Thoracic aorta (tissue), 2 donors: ENCODE measurements at regions not wholly inside any gene's neighbourhood (a gene's known extent, or its start where the extent isn't known, plus 50 kb on each side); places are given as distances from the start of the nearest gene placed in this dataset.

Source experiments
- ATAC-seq: fragments of 150-250 bp; one replicate; pipeline ENCODE4 v1.8.0; 2017; ENCODE audit warnings: low read depth; ENCODE audit not compliant: insufficient number of reproducible peaks, low FRiP score
- DNase-seq: peaks from one replicate; pipeline ENCODE4 v3.0.0-alpha.2; 2020; ENCODE audit warnings: low spot score
- H3K27ac ChIP-seq, 2 donors: fragments of 200-600 bp; sonication (generic); 1 replicate in 1 of 2; 2 replicates in 1 of 2; pipeline ENCODE4 v1.5.1; 2016; ENCODE audit warnings: mild to moderate bottlenecking in 2 of 2, moderate library complexity in 2 of 2
- H3K27me3 ChIP-seq: fragments of 200-600 bp; sonication (generic); replicated peaks from 2 replicates; pipeline ENCODE4 v1.6.0; 2016; ENCODE audit warnings: mild to moderate bottlenecking; ENCODE audit not compliant: insufficient read depth
- H3K36me3 ChIP-seq: fragments of 200-600 bp; sonication (generic); one replicate; pipeline ENCODE4 v1.5.1; 2016
- H3K4me1 ChIP-seq, 2 donors: fragments of 200-600 bp; sonication (generic); 1 replicate in 1 of 2; 2 replicates in 1 of 2; pipeline versions ENCODE4 v1.5.1 to v1.6.0; 2016; ENCODE audit warnings: low read depth in 2 of 2, mild to moderate bottlenecking in 1 of 2; ENCODE audit not compliant: control insufficient read depth in 1 of 2
- H3K4me3 ChIP-seq: fragments of 200-600 bp; sonication (generic); 2 replicates; pipeline ENCODE4 v1.5.1; 2016; ENCODE audit warnings: mild to moderate bottlenecking
- H3K9me3 ChIP-seq: fragments of 200-600 bp; sonication (generic); 2 replicates; pipeline ENCODE4 v1.5.1; 2016
- CTCF ChIP-seq: fragments of 200-600 bp; sonication (generic); IDR thresholded peaks from one replicate; pipeline ENCODE4 v1.5.1; 2019; ENCODE audit warnings: antibody characterized with exemption

- TF ChIP-seq CTCF, result no peak
- no peak for ATAC-seq
- H3K9me3 ChIP-seq, result no peaks in the 10 kb centered on the region
Observed at GRCh38 chr15:98397419-98397818, 250.9 kb upstream of the IGF1R start.

DNA sequence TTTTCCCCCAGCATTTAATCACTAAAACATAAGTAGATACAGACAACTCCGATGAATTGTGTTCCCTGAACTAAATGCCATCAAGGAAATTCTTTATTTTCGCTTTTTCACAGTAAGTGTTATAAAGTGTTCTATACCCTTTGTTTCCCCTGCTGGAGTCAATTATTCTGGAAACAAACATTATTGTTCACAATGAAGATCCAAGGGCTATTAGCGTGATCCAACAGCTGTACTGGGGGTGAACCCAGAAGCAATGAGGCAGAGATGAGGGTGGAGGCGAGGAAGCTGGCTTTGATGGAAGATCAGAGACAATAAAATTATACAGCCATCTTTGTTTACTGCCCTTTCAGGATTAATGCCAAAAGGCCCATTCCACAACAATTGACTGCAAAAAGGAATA, 250.3 kb upstream of the IGF1R start:
- no peaks in the 10 kb centered on the region for H3K9me3 ChIP-seq
- ATAC-seq (no peak), DNase-seq (no peak)
- H3K27me3 ChIP-seq, result no peaks in the 10 kb centered on the region
- H3K36me3 ChIP-seq, result no peaks in the 10 kb centered on the region
- no peak for TF ChIP-seq CTCF
- H3K4me1 ChIP-seq, result no peaks in the 10 kb centered on the region
- H3K4me3 ChIP-seq, result no peak overlapping the region
- H3K27ac ChIP-seq, result no peak overlapping the region

More at GRCh38 chr15:98397419-98397818, 250.9 kb upstream of the IGF1R start:
- Histone ChIP-seq H3K4me3 (no peak overlapping the region), H3K27me3 (no peaks in the 10 kb centered on the region), H3K36me3 (no peaks in the 10 kb centered on the region), H3K4me1 (no peaks in the 10 kb centered on the region), H3K27ac (no peak overlapping the region)
- DNase-seq, result no peak

GRCh38 chr15:98398886-98399285, 249.5 kb upstream of the IGF1R start:
- Histone ChIP-seq H3K36me3 (no peaks in the 10 kb centered on the region), H3K4me1 (no peaks in the 10 kb centered on the region), H3K4me3 (no peak overlapping the region), H3K9me3 (no peaks in the 10 kb centered on the region), H3K27ac (no peak overlapping the region), H3K27me3 (no peaks in the 10 kb centered on the region)
- no peak for TF ChIP-seq CTCF
- ATAC-seq (no peak), DNase-seq (no peak)

DNA sequence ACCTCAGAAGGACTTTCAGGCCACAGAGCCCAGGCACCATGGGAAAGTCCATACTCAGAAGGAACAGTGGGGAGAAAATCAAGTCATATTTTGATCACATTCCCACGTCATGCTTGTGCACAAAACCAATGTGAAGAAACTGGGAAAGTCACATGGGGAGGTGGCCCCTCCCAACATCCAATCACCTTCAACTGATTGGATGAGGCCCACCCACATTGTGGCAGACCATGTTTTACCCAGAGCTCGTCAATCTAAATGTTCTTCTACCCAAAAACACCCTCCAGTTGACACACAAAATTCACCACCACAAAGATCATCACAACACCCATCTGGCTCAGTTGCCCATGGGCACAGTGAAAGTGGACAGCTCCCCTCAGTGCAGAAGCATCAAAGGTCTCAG, 248.2 kb upstream of the IGF1R start:
- Histone ChIP-seq H3K27me3 (no peaks in the 10 kb centered on the region), H3K4me1 (no peaks in the 10 kb centered on the region), H3K36me3 (no peaks in the 10 kb centered on the region), H3K9me3 (no peaks in the 10 kb centered on the region), H3K4me3 (no peak overlapping the region), H3K27ac (no peak overlapping the region)
- no peak for ATAC-seq
- no peak for DNase-seq
- TF ChIP-seq CTCF, result no peak

DNA sequence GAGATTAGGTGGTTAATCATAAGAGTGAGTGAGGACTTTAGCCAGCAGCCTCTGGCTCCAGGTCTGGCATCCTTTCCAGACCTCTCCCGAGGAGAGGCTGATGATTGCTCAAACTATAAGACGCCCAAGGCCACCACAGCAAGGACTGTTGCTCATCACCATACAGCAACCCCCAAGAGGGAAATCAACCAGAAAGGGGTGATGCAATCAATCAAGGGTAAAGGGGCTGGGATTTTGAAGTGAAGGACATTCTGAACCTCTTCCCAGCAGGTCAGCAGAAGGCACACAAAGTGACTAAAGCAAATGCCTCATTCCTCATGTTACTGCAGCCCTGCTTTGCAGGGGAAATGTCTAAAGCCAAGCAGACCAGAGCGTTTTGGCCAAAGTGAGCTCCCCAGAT, 247.3 kb upstream of the IGF1R start:
- H3K36me3 ChIP-seq, result no peaks in the 10 kb centered on the region
- no peak overlapping the region for H3K27ac ChIP-seq
- H3K27me3 ChIP-seq, result no peaks in the 10 kb centered on the region
- no peaks in the 10 kb centered on the region for H3K4me1 ChIP-seq
- no peak for TF ChIP-seq CTCF
- no peak overlapping the region for H3K4me3 ChIP-seq
- H3K9me3 ChIP-seq, result no peaks in the 10 kb centered on the region
- ATAC-seq (no peak), DNase-seq (no peak)
